GM23338 (cell line): ENCODE measurements at regions not wholly inside any gene's neighbourhood (a gene's known extent, or its start where the extent isn't known, plus 50 kb on each side); places are given as distances from the start of the nearest gene placed in this dataset.

Experiments used
- ATAC-seq: fragments of 200-7000 bp; cut with Tn5 transposase; 3 replicates; pipeline ENCODE4 v1.9.1; 2020
- DNase-seq: peaks from one replicate; pipeline ENCODE4 v3.0.0-alpha.2; 2015; ENCODE audit warnings: low spot score
- H2AFZ ChIP-seq: fragments of 200-600 bp; sonication (generic); 2 replicates; pipeline ENCODE4 v1.8.0; 2016; ENCODE audit warnings: antibody characterized with exemption, mild to moderate bottlenecking, moderate library complexity
- H3F3A ChIP-seq: fragments of 200-600 bp; sonication (generic); replicated peaks from 2 replicates; pipeline ENCODE4 v1.8.0; 2017; ENCODE audit warnings: antibody characterized with exemption, mixed run types, low read depth
- H3K27ac ChIP-seq: fragments of 200-600 bp; sonication (generic); 2 replicates; pipeline ENCODE4 v1.6.1; 2016; ENCODE audit warnings: low read depth
- H3K27me3 ChIP-seq: fragments of 200-600 bp; sonication (generic); 2 replicates; pipeline ENCODE4 v1.8.0; 2016; ENCODE audit warnings: mild to moderate bottlenecking, mixed run types, moderate library complexity; ENCODE audit not compliant: insufficient read depth
- H3K36me3 ChIP-seq: fragments of 200-600 bp; sonication (generic); 2 replicates; pipeline ENCODE4 v1.8.0; 2016; ENCODE audit warnings: mild to moderate bottlenecking; ENCODE audit not compliant: insufficient read depth
- H3K4me1 ChIP-seq: fragments of 200-600 bp; sonication (generic); 2 replicates; pipeline ENCODE4 v1.8.0; 2016; ENCODE audit warnings: mild to moderate bottlenecking, moderate library complexity; ENCODE audit not compliant: insufficient read depth
- H3K4me2 ChIP-seq: fragments of 200-600 bp; sonication (generic); 2 replicates; pipeline ENCODE4 v1.7.1; 2017; ENCODE audit warnings: mixed run types
- H3K4me3 ChIP-seq: fragments of 200-600 bp; sonication (generic); 2 replicates; pipeline ENCODE4 v1.6.1; 2016; ENCODE audit warnings: mixed run types
- H3K79me2 ChIP-seq: fragments of 200-600 bp; sonication (generic); replicated peaks from 2 replicates; pipeline ENCODE4 v1.8.0; 2017; ENCODE audit warnings: mild to moderate bottlenecking; ENCODE audit not compliant: insufficient read depth
- H3K9me2 ChIP-seq: fragments of 200-600 bp; sonication (generic); 2 replicates; pipeline ENCODE4 v1.8.0; 2017; ENCODE audit not compliant: insufficient read depth
- H4K20me1 ChIP-seq: fragments of 200-600 bp; sonication (generic); replicated peaks from 2 replicates; pipeline ENCODE4 v1.8.0; 2017; ENCODE audit warnings: mild to moderate bottlenecking; ENCODE audit not compliant: insufficient read depth
- H3K27ac Mint-ChIP-seq: 2 replicates; pipeline ENCODE4 v1.8.0; 2020; ENCODE audit warnings: inconsistent platforms, mild to moderate bottlenecking, moderate library complexity, mixed read lengths
- H3K27me3 Mint-ChIP-seq: 3 replicates; pipeline ENCODE4 v1.8.0; 2022; ENCODE audit warnings: low read depth, mild to moderate bottlenecking, moderate library complexity, mixed read lengths, inconsistent platforms; ENCODE audit not compliant: insufficient read depth, poor library complexity
- H3K36me3 Mint-ChIP-seq: 3 replicates; pipeline ENCODE4 v1.8.0; 2021; ENCODE audit warnings: low read depth, mild to moderate bottlenecking, inconsistent platforms, moderate library complexity, mixed read lengths
- H3K4me1 Mint-ChIP-seq: 3 replicates; pipeline ENCODE4 v1.8.0; 2020; ENCODE audit warnings: mild to moderate bottlenecking, inconsistent platforms, mixed read lengths
- H3K4me3 Mint-ChIP-seq: 3 replicates; pipeline ENCODE4 v1.8.0; 2021; ENCODE audit warnings: moderate library complexity, mild to moderate bottlenecking, inconsistent platforms, mixed read lengths
- H3K9me3 Mint-ChIP-seq: 3 replicates; pipeline ENCODE4 v1.8.0; 2020; ENCODE audit warnings: moderate library complexity, mild to moderate bottlenecking, inconsistent platforms, mixed read lengths
- CREB1 ChIP-seq: fragments of 250-450 bp; sonication (Bioruptor Pico); IDR thresholded peaks from 2 replicates; pipeline ENCODE4 v1.5.0; 2020; ENCODE audit warnings: low read depth, mild to moderate bottlenecking, moderate library complexity
- TF ChIP-seq, protein P1 (sequence below): fragments of 250-450 bp; sonication (Bioruptor Pico); IDR thresholded peaks from 2 replicates; pipeline ENCODE4 v1.5.0; 2020; ENCODE audit warnings: mild to moderate bottlenecking, moderate library complexity
- TF ChIP-seq, protein P2 (sequence below): IDR thresholded peaks from 2 replicates; pipeline ENCODE4 v1.6.1; 2016; ENCODE audit warnings: antibody characterized with exemption

DNA sequence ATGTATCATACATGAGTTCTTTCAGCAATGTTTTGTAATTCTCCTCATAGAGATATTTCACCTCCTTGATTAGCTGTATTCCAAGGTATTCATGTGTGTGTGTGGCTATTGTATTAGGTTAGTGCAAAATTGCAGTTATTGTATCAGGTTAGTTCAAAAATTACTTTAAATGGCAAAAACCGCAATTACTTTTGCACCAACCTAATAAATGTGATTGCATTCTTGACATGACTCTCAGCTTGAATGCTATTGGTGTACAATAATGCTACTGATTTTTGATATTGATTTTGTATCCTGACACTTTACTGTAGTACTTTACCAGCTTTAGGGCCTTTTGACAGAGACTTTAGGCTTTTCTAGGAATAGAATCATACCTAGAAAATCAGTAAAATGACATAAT, 297.4 kb downstream of the ZWINT start:
- ATAC-seq: no peak
- no peaks in the 10 kb centered on the region for H3K4me1 Mint-ChIP-seq
- no peaks in the 10 kb centered on the region for H3K4me1 ChIP-seq

More for the DNA sequence above, 297.4 kb downstream of the ZWINT start:
- Histone ChIP-seq H3K27me3 (no peaks in the 10 kb centered on the region), H3K79me2 (no peaks in the 10 kb centered on the region), H3F3A (no peaks in the 10 kb centered on the region), H3K9me2 (no peaks in the 10 kb centered on the region; the same call in 1 of the 2 replicates), H4K20me1 (no peaks in the 10 kb centered on the region), H3K4me3 (no peak overlapping the region), H3K36me3 (no peaks in the 10 kb centered on the region), H2AFZ (no peak overlapping the region), H3K27ac (no peak overlapping the region), H3K4me2 (no peak overlapping the region)
- TF ChIP-seq, protein P1, sequence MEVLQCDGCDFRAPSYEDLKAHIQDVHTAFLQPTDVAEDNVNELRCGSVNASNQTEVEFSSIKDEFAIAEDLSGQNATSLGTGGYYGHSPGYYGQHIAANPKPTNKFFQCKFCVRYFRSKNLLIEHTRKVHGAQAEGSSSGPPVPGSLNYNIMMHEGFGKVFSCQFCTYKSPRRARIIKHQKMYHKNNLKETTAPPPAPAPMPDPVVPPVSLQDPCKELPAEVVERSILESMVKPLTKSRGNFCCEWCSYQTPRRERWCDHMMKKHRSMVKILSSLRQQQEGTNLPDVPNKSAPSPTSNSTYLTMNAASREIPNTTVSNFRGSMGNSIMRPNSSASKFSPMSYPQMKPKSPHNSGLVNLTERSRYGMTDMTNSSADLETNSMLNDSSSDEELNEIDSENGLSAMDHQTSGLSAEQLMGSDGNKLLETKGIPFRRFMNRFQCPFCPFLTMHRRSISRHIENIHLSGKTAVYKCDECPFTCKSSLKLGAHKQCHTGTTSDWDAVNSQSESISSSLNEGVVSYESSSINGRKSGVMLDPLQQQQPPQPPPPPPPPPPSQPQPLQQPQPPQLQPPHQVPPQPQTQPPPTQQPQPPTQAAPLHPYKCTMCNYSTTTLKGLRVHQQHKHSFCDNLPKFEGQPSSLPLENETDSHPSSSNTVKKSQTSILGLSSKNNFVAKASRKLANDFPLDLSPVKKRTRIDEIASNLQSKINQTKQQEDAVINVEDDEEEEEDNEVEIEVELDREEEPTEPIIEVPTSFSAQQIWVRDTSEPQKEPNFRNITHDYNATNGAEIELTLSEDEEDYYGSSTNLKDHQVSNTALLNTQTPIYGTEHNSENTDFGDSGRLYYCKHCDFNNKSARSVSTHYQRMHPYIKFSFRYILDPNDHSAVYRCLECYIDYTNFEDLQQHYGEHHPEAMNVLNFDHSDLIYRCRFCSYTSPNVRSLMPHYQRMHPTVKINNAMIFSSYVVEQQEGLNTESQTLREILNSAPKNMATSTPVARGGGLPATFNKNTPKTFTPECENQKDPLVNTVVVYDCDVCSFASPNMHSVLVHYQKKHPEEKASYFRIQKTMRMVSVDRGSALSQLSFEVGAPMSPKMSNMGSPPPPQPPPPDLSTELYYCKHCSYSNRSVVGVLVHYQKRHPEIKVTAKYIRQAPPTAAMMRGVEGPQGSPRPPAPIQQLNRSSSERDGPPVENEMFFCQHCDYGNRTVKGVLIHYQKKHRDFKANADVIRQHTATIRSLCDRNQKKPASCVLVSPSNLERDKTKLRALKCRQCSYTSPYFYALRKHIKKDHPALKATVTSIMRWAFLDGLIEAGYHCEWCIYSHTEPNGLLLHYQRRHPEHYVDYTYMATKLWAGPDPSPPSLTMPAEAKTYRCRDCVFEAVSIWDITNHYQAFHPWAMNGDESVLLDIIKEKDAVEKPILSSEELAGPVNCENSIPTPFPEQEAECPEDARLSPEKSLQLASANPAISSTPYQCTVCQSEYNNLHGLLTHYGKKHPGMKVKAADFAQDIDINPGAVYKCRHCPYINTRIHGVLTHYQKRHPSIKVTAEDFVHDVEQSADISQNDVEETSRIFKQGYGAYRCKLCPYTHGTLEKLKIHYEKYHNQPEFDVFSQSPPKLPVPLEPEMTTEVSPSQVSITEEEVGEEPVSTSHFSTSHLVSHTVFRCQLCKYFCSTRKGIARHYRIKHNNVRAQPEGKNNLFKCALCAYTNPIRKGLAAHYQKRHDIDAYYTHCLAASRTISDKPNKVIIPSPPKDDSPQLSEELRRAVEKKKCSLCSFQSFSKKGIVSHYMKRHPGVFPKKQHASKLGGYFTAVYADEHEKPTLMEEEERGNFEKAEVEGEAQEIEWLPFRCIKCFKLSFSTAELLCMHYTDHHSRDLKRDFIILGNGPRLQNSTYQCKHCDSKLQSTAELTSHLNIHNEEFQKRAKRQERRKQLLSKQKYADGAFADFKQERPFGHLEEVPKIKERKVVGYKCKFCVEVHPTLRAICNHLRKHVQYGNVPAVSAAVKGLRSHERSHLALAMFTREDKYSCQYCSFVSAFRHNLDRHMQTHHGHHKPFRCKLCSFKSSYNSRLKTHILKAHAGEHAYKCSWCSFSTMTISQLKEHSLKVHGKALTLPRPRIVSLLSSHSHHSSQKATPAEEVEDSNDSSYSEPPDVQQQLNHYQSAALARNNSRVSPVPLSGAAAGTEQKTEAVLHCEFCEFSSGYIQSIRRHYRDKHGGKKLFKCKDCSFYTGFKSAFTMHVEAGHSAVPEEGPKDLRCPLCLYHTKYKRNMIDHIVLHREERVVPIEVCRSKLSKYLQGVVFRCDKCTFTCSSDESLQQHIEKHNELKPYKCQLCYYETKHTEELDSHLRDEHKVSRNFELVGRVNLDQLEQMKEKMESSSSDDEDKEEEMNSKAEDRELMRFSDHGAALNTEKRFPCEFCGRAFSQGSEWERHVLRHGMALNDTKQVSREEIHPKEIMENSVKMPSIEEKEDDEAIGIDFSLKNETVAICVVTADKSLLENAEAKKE (CRISPR knock-in tag): no peak
- TF ChIP-seq, protein P2, sequence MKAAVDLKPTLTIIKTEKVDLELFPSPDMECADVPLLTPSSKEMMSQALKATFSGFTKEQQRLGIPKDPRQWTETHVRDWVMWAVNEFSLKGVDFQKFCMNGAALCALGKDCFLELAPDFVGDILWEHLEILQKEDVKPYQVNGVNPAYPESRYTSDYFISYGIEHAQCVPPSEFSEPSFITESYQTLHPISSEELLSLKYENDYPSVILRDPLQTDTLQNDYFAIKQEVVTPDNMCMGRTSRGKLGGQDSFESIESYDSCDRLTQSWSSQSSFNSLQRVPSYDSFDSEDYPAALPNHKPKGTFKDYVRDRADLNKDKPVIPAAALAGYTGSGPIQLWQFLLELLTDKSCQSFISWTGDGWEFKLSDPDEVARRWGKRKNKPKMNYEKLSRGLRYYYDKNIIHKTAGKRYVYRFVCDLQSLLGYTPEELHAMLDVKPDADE: no peak
- no peak for TF ChIP-seq CREB1 (CRISPR knock-in tag)
- no peak overlapping the region for H3K4me3 Mint-ChIP-seq
- DNase-seq: no peak
- no peaks in the 10 kb centered on the region; the same call in 2 of the 3 replicates for H3K9me3 Mint-ChIP-seq
- no peaks in the 10 kb centered on the region for H3K36me3 Mint-ChIP-seq
- H3K27ac Mint-ChIP-seq: no peak overlapping the region
- no peaks in the 10 kb centered on the region for H3K27me3 Mint-ChIP-seq
